Activated naive CD4-positive, alpha-beta T cell (primary cell): ENCODE measurements at regions not wholly inside any gene's neighbourhood (a gene's known extent, or its start where the extent isn't known, plus 50 kb on each side); places are given as distances from the start of the nearest gene placed in this dataset.

Experiments
- DNase-seq, 4 experiments: peaks; one replicate each; lab custom pipeline; 2025; lab: John Stamatoyannopoulos, UW

- no peak for DNase-seq
Measured at GRCh38 chr11:123257370-123257769, 62.3 kb upstream of the CLMP start.

- no peak for DNase-seq
Measured at GRCh38 chr11:123255909-123256308, 60.9 kb upstream of the CLMP start.

GRCh38 chr11:123254357-123254756, 59.3 kb upstream of the CLMP start:
- DNase-seq = no peak

- no peak for DNase-seq
Measured at GRCh38 chr11:123253911-123254310, 58.9 kb upstream of the CLMP start.

- DNase-seq = no peak
Measured at GRCh38 chr11:123253223-123253622, 58.2 kb upstream of the CLMP start.

- no peak for DNase-seq
Measured at GRCh38 chr11:123251657-123252344, 56.8 kb upstream of the CLMP start.

GRCh38 chr11:123250892-123251656, 56.0 kb upstream of the CLMP start:
- DNase-seq = no peak

- no peak for DNase-seq
Measured at GRCh38 chr11:123249354-123249753, 54.3 kb upstream of the CLMP start.

- no peak for DNase-seq
Measured at GRCh38 chr11:123247813-123248379, 52.8 kb upstream of the CLMP start.

- DNase-seq = no peak
Measured at GRCh38 chr11:123247496-123247799, 52.4 kb upstream of the CLMP start.

- peak; percentile 45 to 73 (median 62) for DNase-seq
Measured at GRCh38 chr11:123246749-123247495, 51.9 kb upstream of the CLMP start.

- DNase-seq = no peak
Measured at GRCh38 chr11:123245567-123245966, 50.5 kb upstream of the CLMP start.
